SK-N-SH (cell line): ENCODE measurements at regions not wholly inside any gene's neighbourhood (a gene's known extent, or its start where the extent isn't known, plus 50 kb on each side); places are given as distances from the start of the nearest gene placed in this dataset.

Source experiments
- CTCF ChIA-PET: fragments of 300-600, 350-600 bp; formaldehyde crosslinking; extraction: SDS; loops from one replicate; lab custom pipeline; 2021; lab: Yijun Ruan, JAX
- POLR2A ChIA-PET: fragments of 350-600 bp; sonication (Branson Sonifier 250); formaldehyde crosslinking; extraction: SDS; loops from one replicate; lab custom pipeline; 2020; ENCODE audit warnings: antibody characterized with exemption, inconsistent platforms; lab: Yijun Ruan, JAX
- DNase-seq: peaks from one replicate; pipeline ENCODE4 v3.0.0; 2012
- H2AFZ ChIP-seq: fragments of 200-600 bp; sonication (generic); 2 replicates; pipeline ENCODE4 v1.8.1; 2016; ENCODE audit warnings: antibody characterized with exemption, mild to moderate bottlenecking, low read depth
- H3F3A ChIP-seq: fragments of 200-600 bp; sonication (generic); replicated peaks from 2 replicates; pipeline ENCODE3; 2016; ENCODE audit warnings: antibody characterized with exemption, mild to moderate bottlenecking; ENCODE audit not compliant: insufficient read depth
- H3K27ac ChIP-seq, 2 experiments: fragments of 200-500 bp in 1 of 2; fragments of 200-600 bp in 1 of 2; sonication (Bioruptor generic) in 1 of 2; sonication (generic), shearing (Covaris generic) in 1 of 2; 2 replicates each; pipeline versions ENCODE4 v1.5.1 to v1.6.1; 2014 to 2016; ENCODE audit warnings: low read depth in 2 of 2, inconsistent platforms in 1 of 2, low read length in 1 of 2, mild to moderate bottlenecking in 1 of 2, mixed read lengths in 1 of 2
- H3K27me3 ChIP-seq: fragments of 200-600 bp; sonication (generic), shearing (Covaris generic); 2 replicates; pipeline ENCODE4 v1.6.1; 2016; ENCODE audit warnings: mixed run types; ENCODE audit not compliant: insufficient read depth
- H3K36me3 ChIP-seq, 2 experiments: fragments of 200-500 bp in 1 of 2; fragments of 200-600 bp in 1 of 2; sonication (Bioruptor generic) in 1 of 2; sonication (generic) in 1 of 2; replicated peaks in 1 of 2; 2 replicates each; pipeline versions ENCODE3 to v1.5.1; 2014 to 2016; ENCODE audit warnings: low read length in 1 of 2, mild to moderate bottlenecking in 1 of 2; ENCODE audit not compliant: insufficient read depth in 2 of 2, control insufficient read depth in 1 of 2
- H3K4me1 ChIP-seq, 2 experiments: fragments of 200-500 bp in 1 of 2; fragments of 200-600 bp in 1 of 2; sonication (Bioruptor generic) in 1 of 2; sonication (generic), shearing (Covaris generic) in 1 of 2; 2 replicates each; pipeline versions ENCODE4 v1.5.1 to v1.6.1; 2014 to 2016; ENCODE audit warnings: low read depth in 1 of 2, low read length in 1 of 2, mixed run types in 1 of 2; ENCODE audit not compliant: insufficient read depth in 2 of 2, control insufficient read depth in 1 of 2
- H3K4me2 ChIP-seq: fragments of 200-600 bp; sonication (generic), shearing (Covaris generic); 2 replicates; pipeline ENCODE4 v1.6.1; 2017; ENCODE audit warnings: mixed run types
- H3K4me3 ChIP-seq, 2 experiments: fragments of 200-500 bp in 1 of 2; fragments of 200-600 bp in 1 of 2; sonication (Bioruptor generic) in 1 of 2; sonication (generic), shearing (Covaris generic) in 1 of 2; 2 replicates each; pipeline versions ENCODE4 v1.5.1 to v1.8.1; 2014 to 2016; ENCODE audit warnings: low read depth in 2 of 2, inconsistent platforms in 1 of 2, low read length in 1 of 2, mild to moderate bottlenecking in 1 of 2, mixed read lengths in 1 of 2, moderate library complexity in 1 of 2
- H3K79me2 ChIP-seq: fragments of 200-600 bp; sonication (generic); 2 replicates; pipeline ENCODE4 v1.8.1; 2017; ENCODE audit warnings: mild to moderate bottlenecking; ENCODE audit not compliant: insufficient read depth
- H3K9ac ChIP-seq: fragments of 200-600 bp; sonication (generic); 2 replicates; pipeline ENCODE4 v1.6.1; 2017; ENCODE audit warnings: mixed run types
- H3K9me2 ChIP-seq: fragments of 200-600 bp; sonication (generic); 2 replicates; pipeline ENCODE4 v1.6.1; 2017; ENCODE audit warnings: mixed run types
- H3K9me3 ChIP-seq: fragments of 200-600 bp; sonication (generic); 2 replicates; pipeline ENCODE4 v1.6.1; 2017; ENCODE audit warnings: mixed run types, mild to moderate bottlenecking, moderate library complexity
- H4K20me1 ChIP-seq: fragments of 200-600 bp; sonication (generic); 2 replicates; pipeline ENCODE4 v1.6.1; 2017; ENCODE audit warnings: mild to moderate bottlenecking, mixed run types; ENCODE audit not compliant: insufficient read depth
- CHD2 ChIP-seq: fragments of 150-350 bp; IDR thresholded peaks from 2 replicates; pipeline ENCODE4 v1.6.1; 2018; ENCODE audit warnings: low read length; ENCODE audit not compliant: partially characterized antibody
- ELF1 ChIP-seq: IDR thresholded peaks from 2 replicates; pipeline ENCODE4 v1.4.0; 2012
- EP300 ChIP-seq, 2 experiments: IDR thresholded peaks; 2 replicates each; pipeline versions ENCODE4 v1.4.0 to v1.6.1; 2012; ENCODE audit warnings: borderline replicate concordance in 1 of 2, low read depth in 1 of 2, low read length in 1 of 2
- FOSL2 ChIP-seq: IDR thresholded peaks from 2 replicates; pipeline ENCODE4 v1.4.0; 2012; ENCODE audit warnings: low read depth, mild to moderate bottlenecking, moderate library complexity, borderline replicate concordance
- JUND ChIP-seq: IDR thresholded peaks from 2 replicates; pipeline ENCODE4 v1.4.0; 2012
- MEF2A ChIP-seq: IDR thresholded peaks from 2 replicates; pipeline ENCODE4 v1.4.0; 2012; ENCODE audit warnings: low read depth, borderline replicate concordance
- MXI1 ChIP-seq: IDR thresholded peaks from 2 replicates; pipeline ENCODE4 v1.6.1; 2012; ENCODE audit warnings: mild to moderate bottlenecking, low read depth, low read length, improper control_type of control experiment
- NRF1 ChIP-seq: IDR thresholded peaks from 2 replicates; pipeline ENCODE4 v1.6.1; 2012; ENCODE audit warnings: low read depth, mild to moderate bottlenecking, low read length
- POLR2AphosphoS5 ChIP-seq: IDR thresholded peaks from 2 replicates; pipeline ENCODE4 v1.6.1; 2012; ENCODE audit warnings: low read depth, low read length
- RAD21 ChIP-seq: IDR thresholded peaks from 2 replicates; pipeline ENCODE4 v1.6.1; 2012; ENCODE audit warnings: mild to moderate bottlenecking, low read length
- RCOR1 ChIP-seq: fragments of 150-350 bp; IDR thresholded peaks from 2 replicates; pipeline ENCODE4 v1.6.1; 2017; ENCODE audit warnings: antibody characterized with exemption, low read length
- REST ChIP-seq: IDR thresholded peaks from 2 replicates; pipeline ENCODE4 v1.6.1; 2012; ENCODE audit warnings: mild to moderate bottlenecking, low read depth, low read length, moderate library complexity
- SMC3 ChIP-seq: IDR thresholded peaks from 2 replicates; pipeline ENCODE4 v1.6.1; 2012; ENCODE audit warnings: low read depth, low read length, improper control_type of control experiment
- TEAD4 ChIP-seq: IDR thresholded peaks from 2 replicates; pipeline ENCODE4 v1.4.0; 2012; ENCODE audit warnings: mild to moderate bottlenecking, borderline replicate concordance; ENCODE audit not compliant: insufficient read depth
- USF2 ChIP-seq: fragments of 150-350 bp; IDR thresholded peaks from 2 replicates; pipeline ENCODE4 v1.6.1; 2017; ENCODE audit warnings: antibody characterized with exemption, low read length, low read depth, borderline replicate concordance
- YY1 ChIP-seq: IDR thresholded peaks from 2 replicates; pipeline ENCODE4 v1.4.0; 2012; ENCODE audit warnings: low read depth, mild to moderate bottlenecking
- WGBS: methylation state at CpG from one replicate; pipeline ENCODE4 v1.1.6; 2017; ENCODE audit warnings: low lambda C conversion rate; 5-methylcytosine and 5-hydroxymethylcytosine counted together
- TF ChIP-seq, protein P1 (sequence below): IDR thresholded peaks from 2 replicates; pipeline ENCODE4 v1.4.0; 2012; ENCODE audit warnings: low read depth, borderline replicate concordance
- TF ChIP-seq, protein P2 (sequence below): fragments of 150-350 bp; IDR thresholded peaks from 2 replicates; pipeline ENCODE4 v1.6.1; 2016; ENCODE audit warnings: mild to moderate bottlenecking, low read depth, low read length

DNA sequence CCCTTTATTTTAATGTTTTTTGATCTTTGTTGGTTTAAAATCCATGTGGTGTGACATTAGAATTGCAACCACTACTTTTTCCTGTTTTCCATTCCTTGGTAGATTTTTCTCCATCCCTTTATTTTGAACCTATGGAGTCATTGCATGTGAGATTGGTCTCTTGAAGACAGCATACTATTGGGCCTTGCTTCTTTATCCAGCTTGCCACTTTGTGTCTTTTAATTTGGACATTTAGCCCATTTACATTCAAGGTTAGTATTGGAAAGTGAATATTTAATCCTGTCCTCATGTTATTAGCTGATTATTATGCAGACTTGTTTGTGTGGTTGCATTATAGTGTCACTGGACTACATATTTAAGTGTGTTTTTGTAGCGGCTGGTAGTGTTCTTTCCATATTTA lies 782.9 kb downstream of the SLC4A3 start:
- Histone ChIP-seq H3K9ac (no peak overlapping the region), H3F3A (no peaks in the 10 kb centered on the region), H3K4me2 (no peak overlapping the region), H3K27me3 (no peaks in the 10 kb centered on the region), H3K4me1 (no peaks in the 10 kb centered on the region), H3K9me3 (peaks cover 24% of the 10 kb centered on the region; the same call in 1 of the 2 replicates), H3K79me2 (no peaks in the 10 kb centered on the region), H4K20me1 (no peaks in the 10 kb centered on the region), H2AFZ (no peak overlapping the region), H3K9me2 (no peaks in the 10 kb centered on the region), H3K36me3 (no peaks in the 10 kb centered on the region), H3K27ac (no peak overlapping the region), H3K4me3 (no peak overlapping the region)
- DNase-seq = no peak
- ChIA-PET POLR2A (no interaction called here), CTCF (no interaction called here)
- 25% methylated on average over 1 of the region's 1 CpG for WGBS
- TF ChIP-seq MEF2A (no peak), SMC3 (no peak), NRF1 (no peak), USF2 (no peak), JUND (no peak), REST (no peak), YY1 (no peak), TEAD4 (no peak), MXI1 (no peak), CHD2 (no peak), RCOR1 (no peak), EP300 (IDR thresholded peaks at IDR 0.05; ENCODE audit: borderline replicate concordance in 1 of 2, low read depth in 1 of 2, low read length in 1 of 2) (no peak), POLR2AphosphoS5 (no peak), ELF1 (no peak), FOSL2 (no peak), RAD21 (no peak)
- TF ChIP-seq, protein P1, sequence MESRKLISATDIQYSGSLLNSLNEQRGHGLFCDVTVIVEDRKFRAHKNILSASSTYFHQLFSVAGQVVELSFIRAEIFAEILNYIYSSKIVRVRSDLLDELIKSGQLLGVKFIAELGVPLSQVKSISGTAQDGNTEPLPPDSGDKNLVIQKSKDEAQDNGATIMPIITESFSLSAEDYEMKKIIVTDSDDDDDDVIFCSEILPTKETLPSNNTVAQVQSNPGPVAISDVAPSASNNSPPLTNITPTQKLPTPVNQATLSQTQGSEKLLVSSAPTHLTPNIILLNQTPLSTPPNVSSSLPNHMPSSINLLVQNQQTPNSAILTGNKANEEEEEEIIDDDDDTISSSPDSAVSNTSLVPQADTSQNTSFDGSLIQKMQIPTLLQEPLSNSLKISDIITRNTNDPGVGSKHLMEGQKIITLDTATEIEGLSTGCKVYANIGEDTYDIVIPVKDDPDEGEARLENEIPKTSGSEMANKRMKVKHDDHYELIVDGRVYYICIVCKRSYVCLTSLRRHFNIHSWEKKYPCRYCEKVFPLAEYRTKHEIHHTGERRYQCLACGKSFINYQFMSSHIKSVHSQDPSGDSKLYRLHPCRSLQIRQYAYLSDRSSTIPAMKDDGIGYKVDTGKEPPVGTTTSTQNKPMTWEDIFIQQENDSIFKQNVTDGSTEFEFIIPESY = no peak
- TF ChIP-seq, protein P2, sequence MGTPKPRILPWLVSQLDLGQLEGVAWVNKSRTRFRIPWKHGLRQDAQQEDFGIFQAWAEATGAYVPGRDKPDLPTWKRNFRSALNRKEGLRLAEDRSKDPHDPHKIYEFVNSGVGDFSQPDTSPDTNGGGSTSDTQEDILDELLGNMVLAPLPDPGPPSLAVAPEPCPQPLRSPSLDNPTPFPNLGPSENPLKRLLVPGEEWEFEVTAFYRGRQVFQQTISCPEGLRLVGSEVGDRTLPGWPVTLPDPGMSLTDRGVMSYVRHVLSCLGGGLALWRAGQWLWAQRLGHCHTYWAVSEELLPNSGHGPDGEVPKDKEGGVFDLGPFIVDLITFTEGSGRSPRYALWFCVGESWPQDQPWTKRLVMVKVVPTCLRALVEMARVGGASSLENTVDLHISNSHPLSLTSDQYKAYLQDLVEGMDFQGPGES = no peak
